ENCODE measurements at regions not wholly inside any gene's neighbourhood (a gene's known extent, or its start where the extent isn't known, plus 50 kb on each side); places are given as distances from the start of the nearest gene placed in this dataset.
"Not testable (repeated sequence)": the region's sequence is repeated elsewhere in the genome, so short reads cannot be mapped to it uniquely, and the experiment has no call there.

- DNase-seq (ENCODE audit: low read depth) = no peak
Measured at GRCh38 chr9:109976303-109976702, 196.3 kb downstream of the PALM2AKAP2 start.

GRCh38 chr9:109977521-109977920, 197.5 kb downstream of the PALM2AKAP2 start:
- no peak for DNase-seq (ENCODE audit: low read depth)

- DNase-seq (ENCODE audit: low read depth) = no peak
Measured at GRCh38 chr9:109981091-109981490, 201.1 kb downstream of the PALM2AKAP2 start.

- no peak for DNase-seq (ENCODE audit: low read depth)
Measured at GRCh38 chr9:109986521-109986991, 206.6 kb downstream of the PALM2AKAP2 start.

GRCh38 chr9:109989296-109989695, 209.3 kb downstream of the PALM2AKAP2 start:
- no peak for DNase-seq (ENCODE audit: low read depth)

GRCh38 chr9:109990541-109990940, 210.5 kb downstream of the PALM2AKAP2 start:
- no peak for DNase-seq (ENCODE audit: low read depth)

GRCh38 chr9:109992293-109992692, 212.3 kb downstream of the PALM2AKAP2 start:
- DNase-seq (ENCODE audit: low read depth) = no peak

GRCh38 chr9:109993250-109993978, 213.4 kb downstream of the PALM2AKAP2 start:
- no peak for DNase-seq (ENCODE audit: low read depth)

- DNase-seq (ENCODE audit: low read depth) = no peak
Measured at GRCh38 chr9:109994141-109994540, 213.8 kb downstream of the C9orf152 start.

GRCh38 chr9:109996936-109997580, 210.9 kb downstream of the C9orf152 start:
- no peak for DNase-seq (ENCODE audit: low read depth)

- DNase-seq (ENCODE audit: low read depth) = no peak
Measured at GRCh38 chr9:109997682-109998081, 210.3 kb downstream of the C9orf152 start.

- not testable (repeated sequence) for DNase-seq (ENCODE audit: low read depth)
Measured at GRCh38 chr9:110005521-110005920, 202.4 kb downstream of the C9orf152 start.

GRCh38 chr9:110006657-110007056, 201.3 kb downstream of the C9orf152 start:
- DNase-seq (ENCODE audit: low read depth) = no peak

- no peak for DNase-seq (ENCODE audit: low read depth)
Measured at GRCh38 chr9:110007477-110008270, 200.3 kb downstream of the C9orf152 start.

- DNase-seq (ENCODE audit: low read depth) = no peak
Measured at GRCh38 chr9:110008663-110009062, 199.3 kb downstream of the C9orf152 start.

- no peak for DNase-seq (ENCODE audit: low read depth)
Measured at GRCh38 chr9:110011628-110012320, 196.2 kb downstream of the C9orf152 start.

GRCh38 chr9:110013064-110013463, 194.9 kb downstream of the C9orf152 start:
- no peak for DNase-seq (ENCODE audit: low read depth)

GRCh38 chr9:110015759-110016158, 192.2 kb downstream of the C9orf152 start:
- no peak for DNase-seq (ENCODE audit: low read depth)

- DNase-seq (ENCODE audit: low read depth) = no peak
Measured at GRCh38 chr9:110016340-110016739, 191.6 kb downstream of the C9orf152 start.

GRCh38 chr9:110020216-110020615, 187.7 kb downstream of the C9orf152 start:
- DNase-seq (ENCODE audit: low read depth) = not testable (repeated sequence)

- DNase-seq (ENCODE audit: low read depth) = no peak
Measured at GRCh38 chr9:110021891-110022290, 186.1 kb downstream of the C9orf152 start.

- DNase-seq (ENCODE audit: low read depth) = not testable (repeated sequence)
Measured at GRCh38 chr9:110023221-110023620, 184.7 kb downstream of the C9orf152 start.

All from stimulated activated CD8-positive, alpha-beta memory T cell treated with anti-CD3 and anti-CD28 coated beads, Interleukin-7, amount 100 ng/mL, for 24 hours (primary cell).